ENCODE measurements at regions not wholly inside any gene's neighbourhood (a gene's known extent, or its start where the extent isn't known, plus 50 kb on each side); places are given as distances from the start of the nearest gene placed in this dataset.

DNA sequence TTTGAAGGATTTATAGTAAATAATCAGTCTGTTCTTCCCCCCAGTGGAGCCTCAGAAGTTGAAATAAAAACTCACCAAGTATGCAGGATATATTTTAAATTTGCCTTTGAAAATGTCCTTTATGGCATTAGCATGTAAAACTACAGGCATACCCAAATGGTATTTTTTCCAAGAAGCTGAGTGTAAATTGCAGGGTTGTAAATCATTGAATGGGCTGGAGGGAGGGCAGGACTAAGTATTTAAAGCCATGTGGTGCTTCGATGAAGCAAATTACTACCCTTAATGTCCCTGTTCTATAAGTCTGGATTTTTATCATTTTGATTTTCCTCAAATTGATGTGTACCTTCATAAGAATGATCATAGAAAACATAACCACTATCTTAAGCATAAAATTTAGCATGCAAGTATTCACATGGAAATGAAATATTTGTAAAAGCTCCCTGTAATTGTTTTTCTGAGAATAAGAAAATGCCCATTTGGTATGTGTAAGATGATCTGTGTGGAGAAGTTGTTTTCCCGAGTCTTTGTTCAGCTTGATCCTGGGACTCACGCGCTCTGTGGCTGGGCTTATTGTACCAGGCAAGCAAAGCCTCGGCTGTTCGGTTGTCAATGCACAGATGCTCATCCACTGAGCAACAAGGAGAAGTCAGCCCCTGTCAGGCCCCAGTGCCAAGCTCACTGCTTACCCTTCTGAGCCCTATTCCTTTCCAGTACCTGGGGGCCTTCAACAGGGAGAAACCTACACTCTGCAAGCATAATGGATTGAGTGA, 66.7 kb downstream of the CD164 start:
- no peak for DNase-seq (ENCODE audit: low read depth, low spot score)

- DNase-seq (ENCODE audit: low read depth, low spot score): no peak
Observed at GRCh38 chr6:109314313-109314712, 68.0 kb downstream of the CD164 start.

- DNase-seq (ENCODE audit: low read depth, low spot score): no peak
Observed at GRCh38 chr6:109313139-109313538, 69.1 kb downstream of the CD164 start.

GRCh38 chr6:109311471-109311870, 70.8 kb downstream of the CD164 start:
- no peak for DNase-seq (ENCODE audit: low read depth, low spot score)

DNA sequence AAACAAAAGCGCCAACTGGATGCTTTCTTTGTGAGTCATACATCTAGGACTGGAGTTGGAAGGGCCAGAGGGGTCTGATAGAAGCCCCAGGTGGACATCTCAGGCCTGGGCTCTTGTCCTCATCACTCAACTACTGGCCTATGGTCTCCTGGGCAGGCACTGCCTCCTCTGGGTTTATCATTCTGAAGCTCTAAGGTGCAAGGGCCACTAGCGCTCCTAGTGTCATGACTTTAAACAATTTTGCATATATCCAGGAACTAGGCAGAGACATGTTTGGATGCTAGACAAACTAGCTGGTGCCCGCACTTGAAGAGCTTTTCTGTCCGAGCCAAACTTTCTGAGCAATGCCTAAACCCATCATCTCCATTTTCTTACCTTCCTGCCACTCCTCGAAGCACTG, 72.3 kb downstream of the CD164 start:
- no peak for DNase-seq (ENCODE audit: low read depth, low spot score)

DNA sequence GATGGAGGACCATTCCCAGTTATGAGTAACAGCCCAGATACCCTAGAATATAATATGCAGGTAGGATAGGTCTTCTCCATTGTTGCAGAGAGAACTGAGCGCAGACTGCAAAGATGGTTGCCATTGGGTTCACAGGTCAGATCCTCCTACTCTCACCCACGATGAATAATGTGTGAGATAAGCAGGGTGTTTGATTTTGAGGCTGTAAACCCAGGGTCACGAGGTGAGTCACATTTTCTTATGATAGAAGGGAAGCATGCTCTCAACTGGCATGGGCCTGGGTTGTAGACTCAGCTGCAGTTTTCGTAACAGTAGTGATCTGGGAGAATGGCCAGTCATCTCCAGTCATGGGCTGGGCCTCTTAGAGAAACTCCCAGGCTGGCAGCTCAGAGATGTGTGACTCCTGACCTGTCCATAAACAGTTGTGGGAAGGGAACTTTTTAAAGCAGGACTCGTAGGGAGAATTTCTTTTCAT, 74.2 kb downstream of the CD164 start:
- DNase-seq (ENCODE audit: low read depth, low spot score): no peak

DNA sequence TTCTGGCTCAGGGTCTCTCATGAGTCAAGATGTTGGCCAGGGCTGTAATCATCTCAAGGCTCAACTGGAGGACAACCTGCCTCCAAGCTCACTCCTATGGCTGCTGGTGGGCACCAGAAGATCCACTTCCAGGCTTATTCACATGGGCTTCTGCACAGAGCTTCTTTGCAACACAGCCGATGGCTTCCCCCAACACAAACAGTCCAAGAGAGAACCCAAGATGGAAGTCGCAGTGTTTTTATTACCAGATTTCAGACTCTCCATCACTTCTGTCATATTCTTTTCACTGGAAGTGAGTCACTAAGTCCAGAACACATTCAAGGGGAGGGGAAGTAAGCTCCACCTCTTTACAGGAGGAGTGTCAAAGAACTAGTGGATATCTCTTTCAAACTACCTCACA, 75.5 kb downstream of the CD164 start:
- DNase-seq (ENCODE audit: low read depth, low spot score): no peak

GRCh38 chr6:109305028-109305427, 77.2 kb downstream of the CD164 start:
- DNase-seq (ENCODE audit: low read depth, low spot score): no peak

- DNase-seq (ENCODE audit: low read depth, low spot score): no peak
Observed at GRCh38 chr6:109304284-109305015, 77.8 kb downstream of the CD164 start.

DNA sequence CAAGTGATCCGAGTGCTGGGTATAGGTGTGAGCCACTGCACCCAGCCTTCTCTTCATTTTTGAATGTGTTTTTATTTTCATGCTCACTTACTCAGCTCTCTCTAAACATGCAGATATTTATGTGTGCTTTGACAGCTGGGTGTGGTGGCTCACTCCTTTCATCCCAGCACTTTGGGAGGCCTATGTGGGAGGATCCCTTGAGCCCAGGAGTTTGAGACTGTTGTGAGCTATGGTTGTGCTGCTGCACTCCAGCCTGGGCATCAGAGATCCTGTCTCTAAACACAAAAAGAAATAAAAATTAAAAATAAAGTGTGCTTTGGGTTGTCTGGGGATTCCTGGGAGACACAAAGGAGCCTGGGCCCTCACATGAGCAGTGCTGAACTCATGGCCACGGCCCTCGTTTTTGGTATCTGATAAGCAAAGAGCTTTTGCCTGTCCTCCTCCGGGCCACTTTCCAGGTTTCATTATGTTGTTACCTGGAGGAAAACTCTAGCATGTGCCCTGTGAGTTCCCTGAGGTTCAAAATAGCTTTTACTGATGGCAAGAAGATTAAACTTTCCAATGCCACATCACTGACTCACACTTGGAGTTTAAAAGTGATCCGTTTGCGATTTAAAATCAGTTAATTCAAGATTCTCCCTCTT, 78.5 kb downstream of the CD164 start:
- no peak for DNase-seq (ENCODE audit: low read depth, low spot score)

DNA sequence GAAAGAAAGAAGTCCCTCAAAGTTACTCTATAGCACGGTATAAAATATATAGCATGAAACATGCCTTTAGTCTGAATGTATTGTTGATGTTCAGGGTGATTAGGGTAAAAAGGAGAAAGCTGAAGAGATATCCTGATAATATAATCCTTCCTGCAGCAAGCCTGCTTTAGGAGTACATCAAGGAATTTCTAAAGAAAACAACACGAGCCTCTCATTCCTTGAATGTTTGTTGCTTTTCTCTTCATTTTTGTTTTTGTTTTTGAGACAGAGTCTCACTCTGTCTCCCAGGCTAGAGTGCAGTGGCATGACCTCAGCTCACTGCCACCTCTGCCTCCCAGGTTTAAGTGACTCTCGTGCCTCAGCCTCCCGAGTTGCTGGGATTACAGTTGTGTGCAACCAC, 79.1 kb downstream of the CD164 start:
- DNase-seq (ENCODE audit: low read depth, low spot score): no peak

GRCh38 chr6:109302176-109302575, 80.1 kb downstream of the CD164 start:
- no peak for DNase-seq (ENCODE audit: low read depth, low spot score)

- DNase-seq (ENCODE audit: low read depth, low spot score): no peak
Observed at GRCh38 chr6:109301418-109301817, 80.8 kb downstream of the CD164 start.

- DNase-seq (ENCODE audit: low read depth, low spot score): no peak
Observed at GRCh38 chr6:109300874-109301273, 81.4 kb downstream of the CD164 start.

- DNase-seq (ENCODE audit: low read depth, low spot score): no peak
Observed at GRCh38 chr6:109299776-109300564, 82.3 kb downstream of the CD164 start.

DNA sequence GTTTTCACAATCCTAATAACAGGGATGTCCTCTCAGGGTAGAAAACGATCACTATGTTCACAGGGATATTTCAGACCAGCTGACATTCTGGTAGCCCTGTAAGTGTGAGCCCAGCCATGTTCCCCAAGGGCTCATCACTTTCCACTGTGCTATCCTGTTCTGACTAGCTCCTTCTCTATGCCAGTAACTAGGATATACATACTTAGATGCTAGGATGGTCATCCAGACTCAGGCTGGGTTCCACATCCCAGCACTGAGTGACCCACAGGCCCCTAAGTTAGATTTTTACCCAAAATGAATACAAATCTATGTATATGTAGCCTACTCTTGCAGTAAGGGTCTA, 83.0 kb downstream of the CD164 start:
- DNase-seq (ENCODE audit: low read depth, low spot score): no peak

DNA sequence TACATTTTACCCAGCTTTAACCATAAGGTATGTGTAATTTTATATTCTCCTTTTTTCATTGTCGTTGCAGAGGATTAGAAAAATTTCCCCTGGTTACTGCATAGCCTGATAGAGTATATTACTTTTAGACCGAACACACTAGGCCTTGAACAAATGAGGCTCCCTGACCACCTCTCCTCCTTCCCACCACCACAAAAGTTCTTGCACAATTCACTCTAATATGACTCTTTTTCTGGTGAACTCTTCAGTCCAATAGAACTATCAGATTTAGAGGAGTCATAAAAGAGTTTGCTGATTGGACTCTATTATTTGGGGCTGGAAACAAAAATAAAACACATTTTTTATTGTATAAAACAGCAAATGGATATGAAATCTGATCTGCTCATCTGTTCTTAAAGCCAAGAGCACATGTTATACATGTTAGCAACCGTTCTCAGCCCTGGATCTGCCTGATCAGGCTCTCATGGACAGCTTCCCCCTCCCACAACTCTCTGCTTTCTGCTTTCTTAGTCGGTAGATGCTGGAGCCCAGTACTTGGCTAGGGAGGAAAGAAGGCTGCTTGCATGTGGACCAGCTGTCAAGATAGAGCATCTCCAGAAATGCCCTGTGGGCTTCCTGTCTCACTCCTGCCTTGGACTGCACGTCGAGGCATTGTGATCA, 83.5 kb downstream of the CD164 start:
- DNase-seq (ENCODE audit: low read depth, low spot score): no peak

GRCh38 chr6:109297406-109298110, 84.7 kb downstream of the CD164 start:
- DNase-seq (ENCODE audit: low read depth, low spot score): no peak

DNA sequence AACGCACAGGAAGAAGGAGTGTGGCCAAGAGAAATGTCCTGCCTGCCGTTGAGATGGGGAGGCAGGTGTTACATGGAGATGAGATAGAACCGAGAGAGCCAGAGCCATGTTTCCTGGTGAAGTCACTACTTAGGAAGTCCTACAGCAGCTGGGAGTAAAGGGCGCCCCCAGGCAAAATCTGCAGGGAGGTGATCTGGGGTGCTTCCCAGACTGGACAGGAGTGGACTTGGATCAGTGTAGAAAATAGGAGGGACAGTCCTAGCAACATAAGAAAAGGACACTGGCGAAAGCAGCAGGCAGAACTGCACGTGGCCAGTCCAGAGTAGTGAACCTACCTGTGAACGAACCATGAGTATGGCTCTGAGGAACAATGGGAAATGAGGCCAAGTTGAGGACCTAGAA, 85.3 kb downstream of the CD164 start:
- no peak for DNase-seq (ENCODE audit: low read depth, low spot score)

DNA sequence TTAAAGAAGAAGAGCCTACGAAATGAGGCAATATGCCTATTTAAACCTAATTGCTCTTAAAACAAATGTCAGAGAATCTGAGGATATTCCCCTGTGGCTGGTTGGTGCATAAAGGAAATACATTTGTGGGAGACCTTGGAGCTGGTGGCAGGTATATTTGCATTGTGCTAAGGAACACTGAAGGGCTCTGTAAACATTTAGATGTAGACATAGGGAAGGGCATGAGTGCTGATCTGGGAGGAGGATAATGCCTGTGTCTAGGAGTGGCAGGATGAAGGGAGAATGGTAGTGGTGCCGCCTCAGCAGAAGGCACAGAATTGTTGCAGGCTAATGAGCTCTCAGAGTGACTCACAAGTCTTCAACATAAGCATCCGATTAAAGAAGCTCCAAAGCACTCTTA, 85.8 kb downstream of the CD164 start:
- DNase-seq (ENCODE audit: low read depth, low spot score): no peak

DNA sequence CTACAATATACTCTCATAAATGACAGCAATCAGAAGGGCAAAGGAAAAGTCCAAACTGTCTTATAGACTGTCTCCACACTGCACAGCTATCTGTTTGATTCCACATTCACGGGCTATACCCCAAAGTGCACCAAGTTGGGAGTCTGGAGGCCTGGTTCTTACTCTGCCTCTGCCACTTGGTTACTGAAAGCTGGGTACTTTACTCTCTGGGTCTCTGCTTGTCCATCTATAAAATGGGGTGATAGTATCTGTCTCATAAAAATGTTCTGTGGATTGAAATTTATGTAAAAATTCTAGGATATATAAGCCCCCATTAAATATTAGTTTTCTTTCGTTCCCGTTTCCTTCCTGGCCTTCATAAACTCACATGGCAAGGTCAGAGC, 86.5 kb downstream of the CD164 start:
- no peak for DNase-seq (ENCODE audit: low read depth, low spot score)

Data from smooth muscle cell of the brain vasculature (primary cell).